GM21717 (cell line): ENCODE measurements at regions not wholly inside any gene's neighbourhood (a gene's known extent, or its start where the extent isn't known, plus 50 kb on each side); places are given as distances from the start of the nearest gene placed in this dataset.
"Not testable (repeated sequence)": the region's sequence is repeated elsewhere in the genome, so short reads cannot be mapped to it uniquely, and the experiment has no call there.

Experiments
- ATAC-seq: cut with Tn5 transposase; IDR thresholded peaks from one replicate; pipeline ENCODE4 v1.9.1; 2021; ENCODE audit warnings: mild to moderate bottlenecking, moderate library complexity; ENCODE audit not compliant: unreplicated experiment

- ATAC-seq, result no peak
These were observed 64.1 kb upstream of the TMPRSS2 start for GRCh38 chr21:41571938-41572510.

GRCh38 chr21:41570791-41571355 is 62.9 kb upstream of the TMPRSS2 start:
- ATAC-seq, result peak; percentile 66

- no peak for ATAC-seq
These were observed 60.8 kb upstream of the TMPRSS2 start for GRCh38 chr21:41568606-41569385.

DNA sequence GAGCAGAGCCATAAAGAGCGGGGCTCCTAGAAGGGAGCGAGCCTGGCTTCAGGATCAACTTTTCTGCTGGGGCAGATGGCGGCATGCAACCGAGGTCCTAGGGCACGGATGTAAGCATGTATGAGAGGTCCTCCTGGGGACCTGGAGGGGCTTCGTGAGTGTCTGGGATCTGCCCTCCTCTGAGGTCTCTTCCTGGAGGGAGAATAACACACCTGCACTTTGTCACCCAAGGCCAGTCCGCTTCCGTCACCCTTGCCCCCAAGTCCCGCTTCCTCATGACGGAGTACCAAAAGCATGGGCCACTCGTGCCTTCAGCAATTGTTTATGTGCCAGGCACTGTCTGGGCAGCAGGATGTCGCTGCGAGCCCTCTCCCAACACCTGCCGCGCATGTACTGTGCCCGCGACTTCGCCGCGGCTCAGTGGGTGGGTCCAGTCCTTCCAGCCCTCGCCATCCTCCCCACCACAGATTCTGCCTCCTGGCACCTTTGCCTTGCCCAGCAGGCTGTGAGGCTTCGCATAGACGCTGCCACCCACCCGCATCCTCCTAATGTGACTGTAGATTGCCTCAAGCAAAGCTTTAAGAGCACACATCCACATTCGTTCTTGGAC is 60.0 kb upstream of the TMPRSS2 start:
- no peak for ATAC-seq

DNA sequence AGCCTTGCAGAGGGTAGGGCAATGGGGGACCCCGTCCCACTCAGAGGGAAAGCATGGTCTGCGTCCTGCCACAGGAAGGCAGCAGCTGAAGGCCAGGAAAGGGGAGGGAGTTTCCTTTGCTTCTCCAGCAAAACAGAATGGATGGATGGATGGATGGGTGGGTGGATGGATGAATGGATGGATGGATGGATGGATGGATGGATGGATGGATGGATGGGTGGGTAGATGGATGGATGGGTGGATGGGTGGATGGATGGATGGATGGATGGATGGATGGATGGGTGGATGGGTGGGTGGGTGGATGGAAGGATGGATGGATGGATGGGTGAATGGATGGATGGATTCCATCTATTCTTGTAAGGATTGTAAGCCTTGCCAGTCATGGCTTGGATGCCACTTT is 59.3 kb upstream of the TMPRSS2 start:
- ATAC-seq, result not testable (repeated sequence)

- ATAC-seq, result no peak
These were observed 58.6 kb upstream of the TMPRSS2 start for GRCh38 chr21:41566500-41567014.

GRCh38 chr21:41565550-41565949 is 57.6 kb upstream of the TMPRSS2 start:
- no peak for ATAC-seq

DNA sequence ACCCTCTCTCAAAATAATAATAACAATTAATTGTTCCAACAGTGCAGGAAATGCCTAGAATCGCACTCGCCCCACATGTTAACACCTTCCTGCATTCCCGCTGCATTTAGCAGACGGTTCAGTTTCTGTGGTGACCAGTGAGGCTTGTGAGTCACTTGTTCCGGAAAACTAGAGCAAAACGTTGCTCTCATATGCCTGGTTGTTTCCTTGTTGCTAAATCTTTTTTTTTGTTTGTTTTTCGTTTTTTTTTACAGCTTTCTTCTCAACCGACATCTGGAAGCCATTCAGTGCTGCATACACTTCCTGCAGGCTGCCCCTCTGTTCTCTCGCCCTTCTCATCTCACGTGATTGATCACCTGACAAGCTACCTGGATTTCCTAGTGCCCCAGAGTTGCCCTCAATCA is 56.9 kb upstream of the TMPRSS2 start:
- no peak for ATAC-seq

GRCh38 chr21:41562101-41563000 is 54.4 kb upstream of the TMPRSS2 start:
- ATAC-seq, result no peak

DNA sequence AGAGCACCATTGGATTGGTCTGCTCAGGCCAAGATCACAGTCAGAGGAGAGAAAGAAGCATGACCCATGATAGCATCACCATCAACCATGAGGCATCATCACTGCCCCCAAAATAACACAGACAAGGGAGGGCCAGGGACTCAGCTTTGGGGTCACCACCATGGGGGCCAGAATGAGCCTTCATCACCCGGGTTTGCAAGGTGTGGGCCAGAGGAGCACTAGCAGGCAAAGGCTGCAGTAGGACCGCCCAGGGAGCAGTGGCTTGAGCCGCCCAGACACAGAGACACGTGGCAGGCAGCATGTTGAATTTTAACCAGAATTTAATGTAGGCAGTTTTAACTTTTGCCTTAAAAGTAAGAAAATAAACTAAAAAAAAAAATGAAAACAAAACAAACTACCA is 53.7 kb upstream of the TMPRSS2 start:
- ATAC-seq, result no peak

GRCh38 chr21:41560661-41561158 is 52.8 kb upstream of the TMPRSS2 start:
- ATAC-seq, result no peak

DNA sequence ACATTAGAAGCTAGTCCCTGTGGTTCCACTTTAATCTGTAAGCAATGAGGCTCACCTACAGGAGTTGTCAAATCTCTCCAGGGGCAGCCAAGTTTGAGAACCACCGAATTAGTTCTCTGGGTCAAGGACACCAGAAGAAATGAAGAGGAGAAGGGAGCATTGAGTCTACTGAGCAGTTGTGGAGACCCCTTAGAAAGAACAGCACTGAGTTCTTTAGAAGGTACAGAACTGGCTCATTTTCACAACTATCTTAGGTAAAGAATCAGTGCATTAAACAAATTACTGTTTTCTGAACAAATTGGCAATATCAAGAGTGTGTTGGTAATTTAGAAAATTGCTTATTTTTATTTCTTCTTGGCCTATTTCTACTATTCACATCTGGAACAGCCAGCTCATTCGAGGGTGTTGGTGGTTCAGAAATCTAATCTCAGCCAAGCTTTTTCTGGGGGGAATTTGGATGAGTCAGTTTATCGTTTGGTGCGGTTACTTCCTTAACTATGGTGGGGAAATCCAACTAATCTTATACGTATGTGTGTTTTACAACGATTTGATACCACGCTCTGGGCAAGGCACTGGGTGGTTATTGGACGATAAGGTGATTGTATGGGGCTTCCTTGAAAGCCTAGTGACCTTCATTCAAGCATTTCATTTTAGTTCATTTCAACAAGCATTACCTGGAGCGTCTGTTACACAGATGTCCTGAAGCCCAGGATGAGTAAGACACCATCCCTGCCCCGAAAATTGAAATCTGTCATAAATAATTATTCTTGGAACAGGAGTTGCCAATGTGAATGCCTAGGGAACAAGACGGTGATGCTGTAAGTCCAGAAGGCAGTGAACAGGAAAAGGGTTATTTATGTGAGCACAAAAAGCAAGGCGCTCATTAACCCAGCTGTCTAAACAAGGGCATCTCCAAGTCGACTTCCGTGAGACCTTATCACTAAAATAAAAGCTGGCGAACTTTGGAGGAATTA is 52.0 kb upstream of the TMPRSS2 start:
- peak; percentile 51 for ATAC-seq

GRCh38 chr21:41558842-41559241 is 50.9 kb upstream of the TMPRSS2 start:
- ATAC-seq, result no peak

DNA sequence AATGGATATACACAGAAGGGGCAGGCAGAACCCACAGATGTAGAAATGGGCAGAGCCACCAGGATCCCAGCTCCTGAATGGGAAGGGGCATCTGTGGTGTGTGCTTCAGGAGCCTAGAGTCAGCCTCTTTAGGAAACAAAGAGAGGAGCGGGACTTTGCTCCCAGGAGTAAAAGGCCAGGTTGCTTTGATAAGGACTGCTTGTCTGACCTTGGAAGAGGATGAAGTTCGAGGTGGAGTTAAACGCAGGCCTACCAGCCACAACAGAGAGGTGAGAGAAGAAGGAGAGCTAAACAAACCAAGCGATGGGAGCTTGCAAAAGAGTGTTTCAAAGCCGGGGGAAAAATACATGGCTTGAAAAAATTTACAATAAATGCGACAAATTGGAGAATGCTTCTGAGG is 49.9 kb upstream of the TMPRSS2 start:
- no peak for ATAC-seq
